ENCODE measurements at regions not wholly inside any gene's neighbourhood (a gene's known extent, or its start where the extent isn't known, plus 50 kb on each side); places are given as distances from the start of the nearest gene placed in this dataset.

GRCh38 chr13:77838271-77838670, 80.4 kb downstream of the EDNRB start:
- Histone ChIP-seq H3K4me1 (ENCODE audit: insufficient read depth) (no peaks in the 10 kb centered on the region; the same call in 1 of the 2 replicates), H3K9me2 (ENCODE audit: insufficient read depth) (peaks cover 11% of the 10 kb centered on the region), H2AFZ (peak overlapping the region; percentile 36; the same call in 1 of the 2 replicates), H3K27ac (ENCODE audit: low read depth) (no peak overlapping the region), H3F3A (replicated peaks; ENCODE audit: low read depth) (no peaks in the 10 kb centered on the region), H3K36me3 (ENCODE audit: insufficient read depth) (peaks cover 3% of the 10 kb centered on the region; the same call in 1 of the 2 replicates), H3K79me2 (replicated peaks; ENCODE audit: insufficient read depth) (no peaks in the 10 kb centered on the region), H3K4me2 (no peak overlapping the region), H3K27me3 (ENCODE audit: insufficient read depth) (no peaks in the 10 kb centered on the region), H3K4me3 (no peak overlapping the region), H4K20me1 (replicated peaks; ENCODE audit: insufficient read depth) (no peaks in the 10 kb centered on the region)
- Mint-ChIP-seq H3K4me1 (peaks cover 4% of the 10 kb centered on the region; the same call in 2 of the 3 replicates), H3K27ac (no peak overlapping the region), H3K9me3 (peaks cover 29% of the 10 kb centered on the region; the same call in 2 of the 3 replicates), H3K4me3 (no peak overlapping the region), H3K36me3 (ENCODE audit: low read depth) (peaks cover 40% of the 10 kb centered on the region), H3K27me3 (ENCODE audit: insufficient read depth, low read depth, poor library complexity) (peaks cover 2% of the 10 kb centered on the region)
- no peak for ATAC-seq
- TF ChIP-seq CREB1 (CRISPR knock-in tag; IDR thresholded peaks at IDR 0.05; ENCODE audit: low read depth) (no peak), ZNF114 (CRISPR knock-in tag; IDR thresholded peaks at IDR 0.05) (no peak), CTCF (conservative IDR thresholded peaks at IDR 0.05; ENCODE audit: low read depth in 2 of 2) (no peak), NANOG (IDR thresholded peaks at IDR 0.05; ENCODE audit: borderline replicate concordance) (no peak), REST (IDR thresholded peaks at IDR 0.05; ENCODE audit: unreplicated experiment) (no peak), ZNF331 (CRISPR knock-in tag; IDR thresholded peaks at IDR 0.05; ENCODE audit: low read depth) (no peak), EZH2phosphoT487 (IDR thresholded peaks at IDR 0.05; ENCODE audit: unreplicated experiment) (no peak), JUNB (IDR thresholded peaks at IDR 0.05; ENCODE audit: unreplicated experiment) (no peak), STAT1 (IDR thresholded peaks at IDR 0.05; ENCODE audit: unreplicated experiment) (no peak), EZH2 (IDR thresholded peaks at IDR 0.05; ENCODE audit: low read depth, unreplicated experiment) (no peak), POLR2AphosphoS5 (IDR thresholded peaks at IDR 0.05; ENCODE audit: low read depth) (no peak), ZNF462 (CRISPR knock-in tag; IDR thresholded peaks at IDR 0.05) (no peak), ETS1 (IDR thresholded peaks at IDR 0.05) (no peak)
- no peak for DNase-seq (ENCODE audit: low spot score)
